CD1c-positive myeloid dendritic cell (primary cell): ENCODE measurements at regions not wholly inside any gene's neighbourhood (a gene's known extent, or its start where the extent isn't known, plus 50 kb on each side); places are given as distances from the start of the nearest gene placed in this dataset.

Experiments
- DNase-seq: peaks from one replicate; pipeline ENCODE4 v3.0.0-alpha.2; 2016; ENCODE audit errors: extremely low spot score

- DNase-seq, result no peak
Measured at GRCh38 chr9:118401546-118401945, 697.3 kb downstream of the TLR4 start.

GRCh38 chr9:118414676-118415075 is 710.5 kb downstream of the TLR4 start:
- DNase-seq, result no peak

GRCh38 chr9:118418887-118419565 is 714.8 kb downstream of the TLR4 start:
- DNase-seq, result no peak

GRCh38 chr9:118419676-118420075 is 715.5 kb downstream of the TLR4 start:
- no peak for DNase-seq

- DNase-seq, result no peak
Measured at GRCh38 chr9:118422508-118422907, 718.3 kb downstream of the TLR4 start.

- no peak for DNase-seq
Measured at GRCh38 chr9:118423021-118423420, 718.8 kb downstream of the TLR4 start.

- DNase-seq, result no peak
Measured at GRCh38 chr9:118423721-118424120, 719.5 kb downstream of the TLR4 start.

GRCh38 chr9:118426772-118427171 is 722.6 kb downstream of the TLR4 start:
- no peak for DNase-seq

- DNase-seq, result no peak
Measured at GRCh38 chr9:118438810-118439209, 734.6 kb downstream of the TLR4 start.

- DNase-seq, result no peak
Measured at GRCh38 chr9:118439441-118439840, 735.2 kb downstream of the TLR4 start.

GRCh38 chr9:118444403-118444802 is 740.2 kb downstream of the TLR4 start:
- DNase-seq, result no peak

- DNase-seq, result no peak
Measured at GRCh38 chr9:118446943-118447639, 742.9 kb downstream of the TLR4 start.

- DNase-seq, result no peak
Measured at GRCh38 chr9:118449554-118449953, 745.4 kb downstream of the TLR4 start.

GRCh38 chr9:118455259-118455658 is 751.1 kb downstream of the TLR4 start:
- no peak for DNase-seq

- DNase-seq, result no peak
Measured at GRCh38 chr9:118455788-118456187, 751.6 kb downstream of the TLR4 start.

- DNase-seq, result no peak
Measured at GRCh38 chr9:118457171-118458000, 753.2 kb downstream of the TLR4 start.

GRCh38 chr9:118459913-118460312 is 755.7 kb downstream of the TLR4 start:
- DNase-seq, result no peak

- no peak for DNase-seq
Measured at GRCh38 chr9:118463419-118463818, 759.2 kb downstream of the TLR4 start.

- no peak for DNase-seq
Measured at GRCh38 chr9:118473521-118473920, 769.3 kb downstream of the TLR4 start.

- no peak for DNase-seq
Measured at GRCh38 chr9:118478752-118479151, 774.5 kb downstream of the TLR4 start.

- no peak for DNase-seq
Measured at GRCh38 chr9:118482306-118482705, 778.1 kb downstream of the TLR4 start.

GRCh38 chr9:118483677-118484076 is 779.5 kb downstream of the TLR4 start:
- no peak for DNase-seq

- DNase-seq, result no peak
Measured at GRCh38 chr9:118503236-118503635, 799.0 kb downstream of the TLR4 start.
